ENCODE measurements at regions not wholly inside any gene's neighbourhood (a gene's known extent, or its start where the extent isn't known, plus 50 kb on each side); places are given as distances from the start of the nearest gene placed in this dataset.

GRCh38 chr6:66926060-66926459 is 1219.0 kb upstream of the EYS start:
- no peak for DNase-seq (ENCODE audit: low read depth)
- CTCF ChIA-PET: no interaction called here
- Histone ChIP-seq H3K4me3 (ENCODE audit: low read depth, low read length) (no peak overlapping the region), H3K36me3 (ENCODE audit: control insufficient read depth, insufficient read depth, low read length) (no peaks in the 10 kb centered on the region), H3K27me3 (ENCODE audit: control insufficient read depth, insufficient read depth, low read length) (no peaks in the 10 kb centered on the region)
- TF ChIP-seq CTCF (IDR thresholded peaks at IDR 0.05; ENCODE audit: insufficient read depth, low read depth, low read length): no peak
- POLR2A ChIA-PET: no interaction called here

GRCh38 chr6:66913657-66914056 is 1206.6 kb upstream of the EYS start:
- POLR2A ChIA-PET: no interaction called here
- CTCF ChIA-PET: no interaction called here
- no peak overlapping the region for H3K4me3 ChIP-seq (ENCODE audit: low read depth, low read length)
- DNase-seq (ENCODE audit: low read depth): no peak
- no peak for TF ChIP-seq CTCF (IDR thresholded peaks at IDR 0.05; ENCODE audit: insufficient read depth, low read depth, low read length)
- no peaks in the 10 kb centered on the region for H3K36me3 ChIP-seq (ENCODE audit: control insufficient read depth, insufficient read depth, low read length)
- no peaks in the 10 kb centered on the region for H3K27me3 ChIP-seq (ENCODE audit: control insufficient read depth, insufficient read depth, low read length)

GRCh38 chr6:66902457-66902856 is 1195.4 kb upstream of the EYS start:
- no peak for DNase-seq (ENCODE audit: low read depth)
- H3K36me3 ChIP-seq (ENCODE audit: control insufficient read depth, insufficient read depth, low read length): no peaks in the 10 kb centered on the region
- H3K4me3 ChIP-seq (ENCODE audit: low read depth, low read length): no peak overlapping the region
- TF ChIP-seq CTCF (IDR thresholded peaks at IDR 0.05; ENCODE audit: insufficient read depth, low read depth, low read length): no peak
- POLR2A ChIA-PET: no interaction called here
- CTCF ChIA-PET: no interaction called here
- no peaks in the 10 kb centered on the region for H3K27me3 ChIP-seq (ENCODE audit: control insufficient read depth, insufficient read depth, low read length)

- DNase-seq (ENCODE audit: low read depth): no peak
- CTCF ChIA-PET: no interaction called here
- POLR2A ChIA-PET: no interaction called here
- no peak for TF ChIP-seq CTCF (IDR thresholded peaks at IDR 0.05; ENCODE audit: insufficient read depth, low read depth, low read length)
- Histone ChIP-seq H3K36me3 (ENCODE audit: control insufficient read depth, insufficient read depth, low read length) (no peaks in the 10 kb centered on the region), H3K4me3 (ENCODE audit: low read depth, low read length) (no peak overlapping the region), H3K27me3 (ENCODE audit: control insufficient read depth, insufficient read depth, low read length) (no peaks in the 10 kb centered on the region)
Measured at GRCh38 chr6:66900133-66901083, 1193.4 kb upstream of the EYS start.

GRCh38 chr6:66897576-66897975 is 1190.5 kb upstream of the EYS start:
- DNase-seq (ENCODE audit: low read depth): no peak
- no peak for TF ChIP-seq CTCF (IDR thresholded peaks at IDR 0.05; ENCODE audit: insufficient read depth, low read depth, low read length)
- ChIA-PET POLR2A (no interaction called here), CTCF (no interaction called here)
- no peaks in the 10 kb centered on the region for H3K36me3 ChIP-seq (ENCODE audit: control insufficient read depth, insufficient read depth, low read length)
- H3K4me3 ChIP-seq (ENCODE audit: low read depth, low read length): no peak overlapping the region
- no peaks in the 10 kb centered on the region for H3K27me3 ChIP-seq (ENCODE audit: control insufficient read depth, insufficient read depth, low read length)
